Keratinocyte (primary cell): ENCODE measurements at regions not wholly inside any gene's neighbourhood (a gene's known extent, or its start where the extent isn't known, plus 50 kb on each side); places are given as distances from the start of the nearest gene placed in this dataset.

Experiments used
- DNase-seq: peaks from one replicate; pipeline ENCODE4 v3.0.0-alpha.2; 2011; ENCODE audit warnings: low read depth, missing footprints, low spot score
- FAIRE-seq: peaks from 2 replicates; lab custom pipeline; 2011; peaks lifted over from hg19 to GRCh38; lab: Jason Lieb, UNC
- H2AFZ ChIP-seq: 2 replicates; pipeline ENCODE4 v1.6.0; 2012; ENCODE audit warnings: low read length, control low read depth, inconsistent platforms; ENCODE audit not compliant: control insufficient read depth
- H3K27ac ChIP-seq: 2 replicates; pipeline ENCODE4 v1.5.1; 2011; ENCODE audit warnings: low read length; ENCODE audit not compliant: control insufficient read depth, insufficient read depth
- H3K27me3 ChIP-seq: 3 replicates; pipeline ENCODE4 v1.6.0; 2011; ENCODE audit warnings: low read length; ENCODE audit not compliant: control insufficient read depth, insufficient read depth; ENCODE audit errors: extremely low read depth
- H3K36me3 ChIP-seq, 2 experiments: 2 replicates in 1 of 2; 3 replicates in 1 of 2; pipeline ENCODE4 v1.5.1; 2011; ENCODE audit warnings: low read length in 2 of 2, mild to moderate bottlenecking in 1 of 2; ENCODE audit not compliant: control insufficient read depth in 2 of 2, insufficient read depth in 2 of 2; ENCODE audit errors: extremely low read depth in 1 of 2
- H3K4me1 ChIP-seq: 3 replicates; pipeline ENCODE4 v1.5.1; 2011; ENCODE audit warnings: low read length; ENCODE audit not compliant: control insufficient read depth, insufficient read depth; ENCODE audit errors: extremely low read depth
- H3K4me2 ChIP-seq: 3 replicates; pipeline ENCODE4 v1.6.0; 2011; ENCODE audit warnings: low read depth, low read length; ENCODE audit not compliant: control insufficient read depth, insufficient read depth; ENCODE audit errors: extremely low read depth
- H3K4me3 ChIP-seq, 3 experiments: fragments of 200-600 bp in 1 of 3; sonication (generic) in 1 of 3; 2 replicates in 2 of 3; 3 replicates in 1 of 3; pipeline ENCODE4 v1.5.1; 2011 to 2016; ENCODE audit warnings: low read length in 3 of 3, mild to moderate bottlenecking in 3 of 3, control low read depth in 2 of 3, inconsistent platforms in 1 of 3, low read depth in 1 of 3, mixed read lengths in 1 of 3, mixed run types in 1 of 3, moderate library complexity in 1 of 3; ENCODE audit not compliant: control insufficient read depth in 2 of 3, insufficient read depth in 2 of 3; ENCODE audit errors: extremely low read depth in 1 of 3
- H3K79me2 ChIP-seq: 2 replicates; pipeline ENCODE4 v1.6.0; 2012; ENCODE audit warnings: low read length; ENCODE audit not compliant: control insufficient read depth, insufficient read depth
- H3K9ac ChIP-seq: 3 replicates; pipeline ENCODE4 v1.6.0; 2011; ENCODE audit warnings: low read length; ENCODE audit not compliant: control insufficient read depth, insufficient read depth; ENCODE audit errors: extremely low read depth
- H3K9me1 ChIP-seq: 3 replicates; pipeline ENCODE4 v1.6.0; 2011; ENCODE audit warnings: low read length; ENCODE audit not compliant: control insufficient read depth, insufficient read depth; ENCODE audit errors: extremely low read depth
- H3K9me3 ChIP-seq: 2 replicates; pipeline ENCODE4 v1.5.1; 2012; ENCODE audit warnings: low read depth, low read length; ENCODE audit not compliant: control insufficient read depth
- H4K20me1 ChIP-seq: 3 replicates; pipeline ENCODE4 v1.6.0; 2011; ENCODE audit warnings: low read length; ENCODE audit not compliant: control insufficient read depth, insufficient read depth; ENCODE audit errors: extremely low read depth
- EZH2 ChIP-seq: IDR thresholded peaks from one replicate; pipeline ENCODE4 v1.6.1; 2012; ENCODE audit warnings: inconsistent platforms, mild to moderate bottlenecking, low read length, moderate library complexity
- dilution Hi-C: fragments of 300-500 bp; cut with MboI; formaldehyde crosslinking; loops from one replicate; pipeline ENCODE4 v1.7.0; 2020; ENCODE audit warnings: low sequenced_read_pairs; ENCODE audit not compliant: extremely low pct_ligation_motif_present
- TF ChIP-seq, protein P1 (sequence below), 3 experiments: IDR thresholded peaks in 1 of 3; conservative IDR thresholded peaks in 1 of 3; optimal IDR thresholded peaks in 1 of 3; 2 replicates in 2 of 3; 3 replicates in 1 of 3; pipeline versions ENCODE3 to v1.5.1; 2011; ENCODE audit warnings: low read length in 3 of 3, mild to moderate bottlenecking in 3 of 3, moderate library complexity in 2 of 3, control low read depth in 1 of 3, inconsistent platforms in 1 of 3; ENCODE audit not compliant: insufficient read depth in 2 of 3; ENCODE audit errors: extremely low read depth in 1 of 3

DNA sequence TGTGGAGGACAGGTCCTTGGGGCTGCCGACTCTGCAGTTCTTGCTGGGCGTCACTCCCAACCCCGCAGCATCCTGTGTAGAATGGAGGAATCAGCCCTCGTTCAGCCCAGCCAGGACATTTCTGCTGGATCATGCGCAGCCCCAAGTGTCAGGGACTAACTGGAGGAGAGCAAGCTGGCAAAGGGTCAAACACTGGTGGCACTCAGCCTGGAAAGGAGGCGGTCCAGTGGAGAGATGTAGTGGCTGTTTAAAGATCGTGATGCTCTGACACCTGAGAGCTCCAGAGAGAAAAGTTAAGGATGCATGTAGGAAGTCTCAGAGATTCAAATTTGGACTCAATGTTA is 63.6 kb upstream of the SH3RF3 start:
- H3K36me3 ChIP-seq: no peaks in the 10 kb centered on the region
- H3K4me1 ChIP-seq: peaks cover 8% of the 10 kb centered on the region
- peaks cover 19% of the 10 kb centered on the region for H3K27me3 ChIP-seq
- no peaks in the 10 kb centered on the region for H4K20me1 ChIP-seq
- no peak overlapping the region for H3K4me2 ChIP-seq
- H3K9me3 ChIP-seq: no peaks in the 10 kb centered on the region
- H3K4me3 ChIP-seq: no peak overlapping the region
- DNase-seq: no peak
- no peaks in the 10 kb centered on the region for H3K9me1 ChIP-seq
- no peaks in the 10 kb centered on the region for H3K79me2 ChIP-seq
- FAIRE-seq: no peak
- TF ChIP-seq, protein P1, sequence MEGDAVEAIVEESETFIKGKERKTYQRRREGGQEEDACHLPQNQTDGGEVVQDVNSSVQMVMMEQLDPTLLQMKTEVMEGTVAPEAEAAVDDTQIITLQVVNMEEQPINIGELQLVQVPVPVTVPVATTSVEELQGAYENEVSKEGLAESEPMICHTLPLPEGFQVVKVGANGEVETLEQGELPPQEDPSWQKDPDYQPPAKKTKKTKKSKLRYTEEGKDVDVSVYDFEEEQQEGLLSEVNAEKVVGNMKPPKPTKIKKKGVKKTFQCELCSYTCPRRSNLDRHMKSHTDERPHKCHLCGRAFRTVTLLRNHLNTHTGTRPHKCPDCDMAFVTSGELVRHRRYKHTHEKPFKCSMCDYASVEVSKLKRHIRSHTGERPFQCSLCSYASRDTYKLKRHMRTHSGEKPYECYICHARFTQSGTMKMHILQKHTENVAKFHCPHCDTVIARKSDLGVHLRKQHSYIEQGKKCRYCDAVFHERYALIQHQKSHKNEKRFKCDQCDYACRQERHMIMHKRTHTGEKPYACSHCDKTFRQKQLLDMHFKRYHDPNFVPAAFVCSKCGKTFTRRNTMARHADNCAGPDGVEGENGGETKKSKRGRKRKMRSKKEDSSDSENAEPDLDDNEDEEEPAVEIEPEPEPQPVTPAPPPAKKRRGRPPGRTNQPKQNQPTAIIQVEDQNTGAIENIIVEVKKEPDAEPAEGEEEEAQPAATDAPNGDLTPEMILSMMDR (optimal IDR thresholded peaks at IDR 0.05 in 1 of 3, IDR thresholded peaks at IDR 0.05 in 1 of 3, conservative IDR thresholded peaks at IDR 0.05 in 1 of 3; ENCODE audit: extremely low read depth in 1 of 3, insufficient read depth in 2 of 3, low read length in 3 of 3): no peak
- no peak for TF ChIP-seq EZH2
- no peak overlapping the region for H2AFZ ChIP-seq
- no peak overlapping the region for H3K9ac ChIP-seq
- no peak overlapping the region for H3K27ac ChIP-seq
- dilution Hi-C loops: no loop called here

DNA sequence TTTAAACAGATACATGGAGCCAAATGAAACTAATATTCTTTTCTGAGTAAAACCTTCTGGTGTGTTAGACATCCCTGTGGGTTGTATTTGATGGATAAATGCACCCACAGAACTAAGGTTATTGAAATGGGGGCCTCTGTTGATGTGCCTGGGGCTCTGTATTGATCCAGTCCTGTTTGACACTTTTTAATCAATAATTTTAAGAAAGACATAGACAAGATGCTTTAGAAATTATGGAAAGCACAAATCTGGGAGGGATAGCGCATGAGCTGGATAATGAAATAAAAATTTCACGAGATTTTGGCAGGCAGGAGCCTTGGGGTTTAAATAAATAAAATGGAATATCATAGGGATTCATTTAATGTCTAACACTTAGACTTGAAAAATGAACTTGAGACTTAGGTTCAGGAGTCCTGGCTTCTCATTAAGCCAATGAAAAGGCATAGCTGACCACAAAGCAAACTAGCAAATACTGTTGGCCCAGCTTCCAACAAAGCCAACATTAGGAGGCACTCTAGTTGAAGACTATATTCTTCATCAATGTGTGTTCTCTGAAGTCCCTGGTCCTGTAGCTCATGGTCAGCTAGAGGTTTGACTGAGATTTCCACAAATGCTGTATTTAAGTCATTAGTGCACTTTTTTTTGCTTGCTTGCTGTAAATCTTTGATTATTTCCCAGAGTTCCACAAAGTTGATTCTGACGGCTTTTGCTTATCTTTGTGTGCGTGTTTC is 64.2 kb upstream of the SH3RF3 start:
- no peaks in the 10 kb centered on the region for H3K9me3 ChIP-seq
- H3K4me3 ChIP-seq: no peak overlapping the region
- H3K27me3 ChIP-seq: peaks cover 19% of the 10 kb centered on the region
- peaks cover 4% of the 10 kb centered on the region for H3K4me1 ChIP-seq
- no peak overlapping the region for H3K9ac ChIP-seq
- H3K36me3 ChIP-seq: no peaks in the 10 kb centered on the region
- no peak for TF ChIP-seq EZH2
- TF ChIP-seq, protein P1 (optimal IDR thresholded peaks at IDR 0.05 in 1 of 3, IDR thresholded peaks at IDR 0.05 in 1 of 3, conservative IDR thresholded peaks at IDR 0.05 in 1 of 3; ENCODE audit: extremely low read depth in 1 of 3, insufficient read depth in 2 of 3, low read length in 3 of 3): no peak
- H2AFZ ChIP-seq: no peak overlapping the region
- H3K79me2 ChIP-seq: no peaks in the 10 kb centered on the region
- DNase-seq (no peak), FAIRE-seq (no peak)
- dilution Hi-C loops: no loop called here
- no peaks in the 10 kb centered on the region for H3K9me1 ChIP-seq
- no peak overlapping the region for H3K4me2 ChIP-seq
- H3K27ac ChIP-seq: no peak overlapping the region
- no peaks in the 10 kb centered on the region for H4K20me1 ChIP-seq
